GM23338 (cell line): ENCODE measurements at regions not wholly inside any gene's neighbourhood (a gene's known extent, or its start where the extent isn't known, plus 50 kb on each side); places are given as distances from the start of the nearest gene placed in this dataset.

Source experiments
- ATAC-seq: fragments of 200-7000 bp; cut with Tn5 transposase; 3 replicates; pipeline ENCODE4 v1.9.1; 2020
- DNase-seq: peaks from one replicate; pipeline ENCODE4 v3.0.0-alpha.2; 2015; ENCODE audit warnings: low spot score
- H2AFZ ChIP-seq: fragments of 200-600 bp; sonication (generic); 2 replicates; pipeline ENCODE4 v1.8.0; 2016; ENCODE audit warnings: antibody characterized with exemption, mild to moderate bottlenecking, moderate library complexity
- H3F3A ChIP-seq: fragments of 200-600 bp; sonication (generic); replicated peaks from 2 replicates; pipeline ENCODE4 v1.8.0; 2017; ENCODE audit warnings: antibody characterized with exemption, mixed run types, low read depth
- H3K27ac ChIP-seq: fragments of 200-600 bp; sonication (generic); 2 replicates; pipeline ENCODE4 v1.6.1; 2016; ENCODE audit warnings: low read depth
- H3K27me3 ChIP-seq: fragments of 200-600 bp; sonication (generic); 2 replicates; pipeline ENCODE4 v1.8.0; 2016; ENCODE audit warnings: mild to moderate bottlenecking, mixed run types, moderate library complexity; ENCODE audit not compliant: insufficient read depth
- H3K36me3 ChIP-seq: fragments of 200-600 bp; sonication (generic); 2 replicates; pipeline ENCODE4 v1.8.0; 2016; ENCODE audit warnings: mild to moderate bottlenecking; ENCODE audit not compliant: insufficient read depth
- H3K4me1 ChIP-seq: fragments of 200-600 bp; sonication (generic); 2 replicates; pipeline ENCODE4 v1.8.0; 2016; ENCODE audit warnings: mild to moderate bottlenecking, moderate library complexity; ENCODE audit not compliant: insufficient read depth
- H3K4me2 ChIP-seq: fragments of 200-600 bp; sonication (generic); 2 replicates; pipeline ENCODE4 v1.7.1; 2017; ENCODE audit warnings: mixed run types
- H3K4me3 ChIP-seq: fragments of 200-600 bp; sonication (generic); 2 replicates; pipeline ENCODE4 v1.6.1; 2016; ENCODE audit warnings: mixed run types
- H3K79me2 ChIP-seq: fragments of 200-600 bp; sonication (generic); replicated peaks from 2 replicates; pipeline ENCODE4 v1.8.0; 2017; ENCODE audit warnings: mild to moderate bottlenecking; ENCODE audit not compliant: insufficient read depth
- H3K9me2 ChIP-seq: fragments of 200-600 bp; sonication (generic); 2 replicates; pipeline ENCODE4 v1.8.0; 2017; ENCODE audit not compliant: insufficient read depth
- H4K20me1 ChIP-seq: fragments of 200-600 bp; sonication (generic); replicated peaks from 2 replicates; pipeline ENCODE4 v1.8.0; 2017; ENCODE audit warnings: mild to moderate bottlenecking; ENCODE audit not compliant: insufficient read depth
- H3K27ac Mint-ChIP-seq: 2 replicates; pipeline ENCODE4 v1.8.0; 2020; ENCODE audit warnings: inconsistent platforms, mild to moderate bottlenecking, moderate library complexity, mixed read lengths
- H3K27me3 Mint-ChIP-seq: 3 replicates; pipeline ENCODE4 v1.8.0; 2022; ENCODE audit warnings: low read depth, mild to moderate bottlenecking, moderate library complexity, mixed read lengths, inconsistent platforms; ENCODE audit not compliant: insufficient read depth, poor library complexity
- H3K36me3 Mint-ChIP-seq: 3 replicates; pipeline ENCODE4 v1.8.0; 2021; ENCODE audit warnings: low read depth, mild to moderate bottlenecking, inconsistent platforms, moderate library complexity, mixed read lengths
- H3K4me1 Mint-ChIP-seq: 3 replicates; pipeline ENCODE4 v1.8.0; 2020; ENCODE audit warnings: mild to moderate bottlenecking, inconsistent platforms, mixed read lengths
- H3K4me3 Mint-ChIP-seq: 3 replicates; pipeline ENCODE4 v1.8.0; 2021; ENCODE audit warnings: moderate library complexity, mild to moderate bottlenecking, inconsistent platforms, mixed read lengths
- H3K9me3 Mint-ChIP-seq: 3 replicates; pipeline ENCODE4 v1.8.0; 2020; ENCODE audit warnings: moderate library complexity, mild to moderate bottlenecking, inconsistent platforms, mixed read lengths
- CREB1 ChIP-seq: fragments of 250-450 bp; sonication (Bioruptor Pico); IDR thresholded peaks from 2 replicates; pipeline ENCODE4 v1.5.0; 2020; ENCODE audit warnings: low read depth, mild to moderate bottlenecking, moderate library complexity
- EZH2 ChIP-seq: fragments of 200-600 bp; sonication (generic); IDR thresholded peaks from one replicate; pipeline ENCODE4 v1.8.0; 2017; ENCODE audit warnings: antibody characterized with exemption, mild to moderate bottlenecking, low read depth; ENCODE audit not compliant: unreplicated experiment
- EZH2phosphoT487 ChIP-seq: fragments of 200-600 bp; sonication (generic); IDR thresholded peaks from one replicate; pipeline ENCODE4 v1.8.1; 2018; ENCODE audit warnings: antibody characterized with exemption; ENCODE audit not compliant: unreplicated experiment
- JUNB ChIP-seq: IDR thresholded peaks from one replicate; pipeline ENCODE4 v1.6.1; 2016; ENCODE audit warnings: antibody characterized with exemption; ENCODE audit not compliant: unreplicated experiment
- NANOG ChIP-seq: IDR thresholded peaks from 2 replicates; pipeline ENCODE4 v1.6.1; 2016; ENCODE audit warnings: antibody characterized with exemption, borderline replicate concordance
- POLR2AphosphoS5 ChIP-seq: IDR thresholded peaks from 2 replicates; pipeline ENCODE4 v1.6.1; 2016; ENCODE audit warnings: antibody characterized with exemption, low read depth
- STAT1 ChIP-seq: IDR thresholded peaks from one replicate; pipeline ENCODE4 v1.6.1; 2016; ENCODE audit warnings: antibody characterized with exemption; ENCODE audit not compliant: unreplicated experiment
- ZNF114 ChIP-seq: fragments of 250-450 bp; sonication (Bioruptor Pico); IDR thresholded peaks from 2 replicates; pipeline ENCODE4 v1.5.0; 2020; ENCODE audit warnings: mild to moderate bottlenecking, moderate library complexity
- ZNF331 ChIP-seq: fragments of 250-450 bp; sonication (Bioruptor Pico); IDR thresholded peaks from 2 replicates; pipeline ENCODE4 v1.5.0; 2020; ENCODE audit warnings: low read depth, mild to moderate bottlenecking, moderate library complexity
- TF ChIP-seq, protein P1 (sequence below): fragments of 250-450 bp; sonication (Bioruptor Pico); IDR thresholded peaks from 2 replicates; pipeline ENCODE4 v1.5.0; 2020; ENCODE audit warnings: mild to moderate bottlenecking, moderate library complexity
- TF ChIP-seq, protein P2 (sequence below): IDR thresholded peaks from one replicate; pipeline ENCODE4 v1.6.1; 2018; ENCODE audit warnings: antibody characterized with exemption; ENCODE audit not compliant: unreplicated experiment
- TF ChIP-seq, protein P3 (sequence below): IDR thresholded peaks from 2 replicates; pipeline ENCODE4 v1.6.1; 2016; ENCODE audit warnings: antibody characterized with exemption

DNA sequence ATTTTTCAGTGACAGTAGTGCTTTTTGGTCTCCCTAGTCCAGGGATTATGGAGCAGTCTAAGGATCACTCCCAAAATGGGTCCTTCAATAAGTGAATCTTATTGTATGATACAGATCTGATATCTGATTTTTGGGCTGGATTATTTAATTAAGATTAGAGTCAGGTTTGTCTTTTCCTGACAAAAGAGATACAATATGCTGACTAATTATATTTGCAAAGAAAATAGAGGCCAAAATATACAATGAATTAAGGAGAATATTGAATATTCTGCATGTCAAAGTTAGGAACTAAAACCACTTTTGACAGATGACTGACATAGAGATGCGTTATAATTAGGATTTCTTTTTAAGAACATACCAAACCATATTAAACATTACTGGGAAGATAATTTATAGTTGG is 175.2 kb downstream of the FOXG1 start:
- H3K4me1 ChIP-seq, result no peaks in the 10 kb centered on the region
- H4K20me1 ChIP-seq, result no peaks in the 10 kb centered on the region
- H3K27ac ChIP-seq, result no peak overlapping the region
- H3K9me2 ChIP-seq, result no peaks in the 10 kb centered on the region
- H2AFZ ChIP-seq, result no peak overlapping the region
- H3K27me3 ChIP-seq, result no peaks in the 10 kb centered on the region
- DNase-seq (no peak), ATAC-seq (no peak)
- no peak overlapping the region for H3K4me3 Mint-ChIP-seq
- H3K4me2 ChIP-seq, result no peak overlapping the region
- H3K79me2 ChIP-seq, result no peaks in the 10 kb centered on the region
- no peak overlapping the region for H3K27ac Mint-ChIP-seq
- no peaks in the 10 kb centered on the region for H3K4me1 Mint-ChIP-seq
- no peak overlapping the region for H3K4me3 ChIP-seq
- TF ChIP-seq, protein P1, sequence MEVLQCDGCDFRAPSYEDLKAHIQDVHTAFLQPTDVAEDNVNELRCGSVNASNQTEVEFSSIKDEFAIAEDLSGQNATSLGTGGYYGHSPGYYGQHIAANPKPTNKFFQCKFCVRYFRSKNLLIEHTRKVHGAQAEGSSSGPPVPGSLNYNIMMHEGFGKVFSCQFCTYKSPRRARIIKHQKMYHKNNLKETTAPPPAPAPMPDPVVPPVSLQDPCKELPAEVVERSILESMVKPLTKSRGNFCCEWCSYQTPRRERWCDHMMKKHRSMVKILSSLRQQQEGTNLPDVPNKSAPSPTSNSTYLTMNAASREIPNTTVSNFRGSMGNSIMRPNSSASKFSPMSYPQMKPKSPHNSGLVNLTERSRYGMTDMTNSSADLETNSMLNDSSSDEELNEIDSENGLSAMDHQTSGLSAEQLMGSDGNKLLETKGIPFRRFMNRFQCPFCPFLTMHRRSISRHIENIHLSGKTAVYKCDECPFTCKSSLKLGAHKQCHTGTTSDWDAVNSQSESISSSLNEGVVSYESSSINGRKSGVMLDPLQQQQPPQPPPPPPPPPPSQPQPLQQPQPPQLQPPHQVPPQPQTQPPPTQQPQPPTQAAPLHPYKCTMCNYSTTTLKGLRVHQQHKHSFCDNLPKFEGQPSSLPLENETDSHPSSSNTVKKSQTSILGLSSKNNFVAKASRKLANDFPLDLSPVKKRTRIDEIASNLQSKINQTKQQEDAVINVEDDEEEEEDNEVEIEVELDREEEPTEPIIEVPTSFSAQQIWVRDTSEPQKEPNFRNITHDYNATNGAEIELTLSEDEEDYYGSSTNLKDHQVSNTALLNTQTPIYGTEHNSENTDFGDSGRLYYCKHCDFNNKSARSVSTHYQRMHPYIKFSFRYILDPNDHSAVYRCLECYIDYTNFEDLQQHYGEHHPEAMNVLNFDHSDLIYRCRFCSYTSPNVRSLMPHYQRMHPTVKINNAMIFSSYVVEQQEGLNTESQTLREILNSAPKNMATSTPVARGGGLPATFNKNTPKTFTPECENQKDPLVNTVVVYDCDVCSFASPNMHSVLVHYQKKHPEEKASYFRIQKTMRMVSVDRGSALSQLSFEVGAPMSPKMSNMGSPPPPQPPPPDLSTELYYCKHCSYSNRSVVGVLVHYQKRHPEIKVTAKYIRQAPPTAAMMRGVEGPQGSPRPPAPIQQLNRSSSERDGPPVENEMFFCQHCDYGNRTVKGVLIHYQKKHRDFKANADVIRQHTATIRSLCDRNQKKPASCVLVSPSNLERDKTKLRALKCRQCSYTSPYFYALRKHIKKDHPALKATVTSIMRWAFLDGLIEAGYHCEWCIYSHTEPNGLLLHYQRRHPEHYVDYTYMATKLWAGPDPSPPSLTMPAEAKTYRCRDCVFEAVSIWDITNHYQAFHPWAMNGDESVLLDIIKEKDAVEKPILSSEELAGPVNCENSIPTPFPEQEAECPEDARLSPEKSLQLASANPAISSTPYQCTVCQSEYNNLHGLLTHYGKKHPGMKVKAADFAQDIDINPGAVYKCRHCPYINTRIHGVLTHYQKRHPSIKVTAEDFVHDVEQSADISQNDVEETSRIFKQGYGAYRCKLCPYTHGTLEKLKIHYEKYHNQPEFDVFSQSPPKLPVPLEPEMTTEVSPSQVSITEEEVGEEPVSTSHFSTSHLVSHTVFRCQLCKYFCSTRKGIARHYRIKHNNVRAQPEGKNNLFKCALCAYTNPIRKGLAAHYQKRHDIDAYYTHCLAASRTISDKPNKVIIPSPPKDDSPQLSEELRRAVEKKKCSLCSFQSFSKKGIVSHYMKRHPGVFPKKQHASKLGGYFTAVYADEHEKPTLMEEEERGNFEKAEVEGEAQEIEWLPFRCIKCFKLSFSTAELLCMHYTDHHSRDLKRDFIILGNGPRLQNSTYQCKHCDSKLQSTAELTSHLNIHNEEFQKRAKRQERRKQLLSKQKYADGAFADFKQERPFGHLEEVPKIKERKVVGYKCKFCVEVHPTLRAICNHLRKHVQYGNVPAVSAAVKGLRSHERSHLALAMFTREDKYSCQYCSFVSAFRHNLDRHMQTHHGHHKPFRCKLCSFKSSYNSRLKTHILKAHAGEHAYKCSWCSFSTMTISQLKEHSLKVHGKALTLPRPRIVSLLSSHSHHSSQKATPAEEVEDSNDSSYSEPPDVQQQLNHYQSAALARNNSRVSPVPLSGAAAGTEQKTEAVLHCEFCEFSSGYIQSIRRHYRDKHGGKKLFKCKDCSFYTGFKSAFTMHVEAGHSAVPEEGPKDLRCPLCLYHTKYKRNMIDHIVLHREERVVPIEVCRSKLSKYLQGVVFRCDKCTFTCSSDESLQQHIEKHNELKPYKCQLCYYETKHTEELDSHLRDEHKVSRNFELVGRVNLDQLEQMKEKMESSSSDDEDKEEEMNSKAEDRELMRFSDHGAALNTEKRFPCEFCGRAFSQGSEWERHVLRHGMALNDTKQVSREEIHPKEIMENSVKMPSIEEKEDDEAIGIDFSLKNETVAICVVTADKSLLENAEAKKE (CRISPR knock-in tag), result no peak
- no peak for TF ChIP-seq ZNF114
- TF ChIP-seq, protein P2, sequence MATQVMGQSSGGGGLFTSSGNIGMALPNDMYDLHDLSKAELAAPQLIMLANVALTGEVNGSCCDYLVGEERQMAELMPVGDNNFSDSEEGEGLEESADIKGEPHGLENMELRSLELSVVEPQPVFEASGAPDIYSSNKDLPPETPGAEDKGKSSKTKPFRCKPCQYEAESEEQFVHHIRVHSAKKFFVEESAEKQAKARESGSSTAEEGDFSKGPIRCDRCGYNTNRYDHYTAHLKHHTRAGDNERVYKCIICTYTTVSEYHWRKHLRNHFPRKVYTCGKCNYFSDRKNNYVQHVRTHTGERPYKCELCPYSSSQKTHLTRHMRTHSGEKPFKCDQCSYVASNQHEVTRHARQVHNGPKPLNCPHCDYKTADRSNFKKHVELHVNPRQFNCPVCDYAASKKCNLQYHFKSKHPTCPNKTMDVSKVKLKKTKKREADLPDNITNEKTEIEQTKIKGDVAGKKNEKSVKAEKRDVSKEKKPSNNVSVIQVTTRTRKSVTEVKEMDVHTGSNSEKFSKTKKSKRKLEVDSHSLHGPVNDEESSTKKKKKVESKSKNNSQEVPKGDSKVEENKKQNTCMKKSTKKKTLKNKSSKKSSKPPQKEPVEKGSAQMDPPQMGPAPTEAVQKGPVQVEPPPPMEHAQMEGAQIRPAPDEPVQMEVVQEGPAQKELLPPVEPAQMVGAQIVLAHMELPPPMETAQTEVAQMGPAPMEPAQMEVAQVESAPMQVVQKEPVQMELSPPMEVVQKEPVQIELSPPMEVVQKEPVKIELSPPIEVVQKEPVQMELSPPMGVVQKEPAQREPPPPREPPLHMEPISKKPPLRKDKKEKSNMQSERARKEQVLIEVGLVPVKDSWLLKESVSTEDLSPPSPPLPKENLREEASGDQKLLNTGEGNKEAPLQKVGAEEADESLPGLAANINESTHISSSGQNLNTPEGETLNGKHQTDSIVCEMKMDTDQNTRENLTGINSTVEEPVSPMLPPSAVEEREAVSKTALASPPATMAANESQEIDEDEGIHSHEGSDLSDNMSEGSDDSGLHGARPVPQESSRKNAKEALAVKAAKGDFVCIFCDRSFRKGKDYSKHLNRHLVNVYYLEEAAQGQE, result no peak
- TF ChIP-seq CREB1 (CRISPR knock-in tag), result no peak
- no peak for TF ChIP-seq STAT1
- no peak for TF ChIP-seq POLR2AphosphoS5
- no peak for TF ChIP-seq NANOG
- no peak for TF ChIP-seq ZNF331 (CRISPR knock-in tag)
- no peak for TF ChIP-seq EZH2phosphoT487
- TF ChIP-seq, protein P3, sequence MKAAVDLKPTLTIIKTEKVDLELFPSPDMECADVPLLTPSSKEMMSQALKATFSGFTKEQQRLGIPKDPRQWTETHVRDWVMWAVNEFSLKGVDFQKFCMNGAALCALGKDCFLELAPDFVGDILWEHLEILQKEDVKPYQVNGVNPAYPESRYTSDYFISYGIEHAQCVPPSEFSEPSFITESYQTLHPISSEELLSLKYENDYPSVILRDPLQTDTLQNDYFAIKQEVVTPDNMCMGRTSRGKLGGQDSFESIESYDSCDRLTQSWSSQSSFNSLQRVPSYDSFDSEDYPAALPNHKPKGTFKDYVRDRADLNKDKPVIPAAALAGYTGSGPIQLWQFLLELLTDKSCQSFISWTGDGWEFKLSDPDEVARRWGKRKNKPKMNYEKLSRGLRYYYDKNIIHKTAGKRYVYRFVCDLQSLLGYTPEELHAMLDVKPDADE, result no peak
- TF ChIP-seq JUNB, result no peak
- TF ChIP-seq EZH2, result no peak
- no peaks in the 10 kb centered on the region for H3K36me3 ChIP-seq
- H3K27me3 Mint-ChIP-seq, result no peaks in the 10 kb centered on the region
- H3K36me3 Mint-ChIP-seq, result no peaks in the 10 kb centered on the region
- no peaks in the 10 kb centered on the region for H3F3A ChIP-seq
- no peaks in the 10 kb centered on the region for H3K9me3 Mint-ChIP-seq
